NCI-H2196 treated with DMSO at 0.1 percent for 48 hours (cell line): ENCODE measurements at regions not wholly inside any gene's neighbourhood (a gene's known extent, or its start where the extent isn't known, plus 50 kb on each side); places are given as distances from the start of the nearest gene placed in this dataset.
"Not testable (repeated sequence)": the region's sequence is repeated elsewhere in the genome, so short reads cannot be mapped to it uniquely, and the experiment has no call there.

ENCODE experiments used
- DNase-seq: peaks from one replicate; lab custom pipeline; 2025; ENCODE audit not compliant: unreplicated experiment; lab: John Stamatoyannopoulos, UW

DNA sequence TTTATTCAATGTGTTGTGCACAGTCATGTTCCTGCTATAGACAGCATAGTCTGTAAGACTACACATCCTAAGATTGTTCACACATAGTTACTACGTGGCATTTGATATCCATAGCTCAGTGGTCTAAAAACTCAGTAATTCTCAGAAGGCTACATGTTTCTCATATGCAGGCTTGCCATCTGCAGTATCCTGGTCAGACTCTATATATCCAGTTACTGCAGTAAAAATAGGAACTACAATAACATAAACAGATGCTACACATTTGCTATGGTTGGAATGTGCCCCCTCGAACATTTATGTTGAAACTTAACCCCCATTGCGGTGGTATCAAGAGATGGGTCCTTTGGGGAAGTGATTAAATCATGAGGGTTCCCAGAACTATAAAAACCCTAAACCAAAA lies 1377.8 kb upstream of the LRRTM3 start:
- no peak for DNase-seq

DNA sequence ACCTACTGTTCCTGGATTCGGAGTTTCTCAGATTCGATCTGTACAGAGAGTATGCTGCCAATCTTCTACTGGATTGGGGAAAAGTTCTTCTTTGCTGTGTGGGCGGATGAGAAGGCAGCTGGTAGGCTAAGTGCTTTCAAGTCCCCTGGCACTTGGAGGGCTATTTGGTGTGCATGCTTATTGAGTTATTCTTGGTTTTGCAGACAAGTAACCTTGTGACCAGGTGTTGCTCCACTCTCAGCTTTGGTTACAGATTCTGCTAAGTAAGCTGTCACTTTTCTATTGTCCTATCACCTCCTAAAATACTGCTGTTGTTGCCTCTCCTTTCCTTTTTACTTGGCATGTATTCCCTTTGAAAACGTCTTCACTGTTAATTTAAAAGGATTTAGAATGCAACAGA lies 1375.1 kb upstream of the LRRTM3 start:
- no peak for DNase-seq

- DNase-seq, result no peak
Measured at GRCh38 chr10:65555192-65555591, 1370.6 kb upstream of the LRRTM3 start.

GRCh38 chr10:65556006-65556405 lies 1369.8 kb upstream of the LRRTM3 start:
- no peak for DNase-seq

DNA sequence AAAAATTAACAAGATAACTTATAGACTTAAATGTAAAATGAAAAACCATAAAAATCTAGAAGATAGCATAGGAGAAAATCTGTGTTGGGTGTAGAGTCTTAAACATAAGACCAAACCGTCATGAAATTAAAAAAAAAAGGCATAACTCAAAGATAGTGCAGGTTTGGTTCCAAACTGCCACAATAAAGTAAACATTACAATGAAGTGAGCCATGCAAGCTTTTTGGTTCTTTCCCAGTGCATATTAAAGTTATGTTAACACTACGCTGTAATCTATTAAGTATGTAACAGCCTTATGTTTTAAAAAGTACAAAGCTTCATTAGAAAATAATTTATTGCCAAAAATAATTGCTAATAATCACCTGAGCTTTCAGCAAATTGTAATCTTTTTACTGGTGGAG lies 1366.5 kb upstream of the LRRTM3 start:
- no peak for DNase-seq

DNA sequence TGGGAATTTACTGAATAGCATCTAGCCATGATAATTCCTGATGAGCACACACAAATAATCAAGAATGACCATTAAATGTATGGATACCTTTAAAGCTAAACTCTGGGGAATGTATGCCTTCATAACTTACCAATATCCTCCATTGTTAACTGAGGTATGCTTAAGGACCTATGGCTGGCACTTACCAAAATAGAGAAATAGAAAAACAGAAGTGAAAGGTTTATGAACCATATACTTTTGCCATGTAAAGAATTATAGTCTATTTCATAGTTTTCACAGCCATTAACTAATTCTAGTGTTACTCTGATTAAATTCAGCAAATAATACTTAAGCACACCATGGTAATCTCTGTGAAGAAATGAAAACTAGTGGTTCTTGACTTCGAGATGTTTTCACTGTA lies 1360.6 kb upstream of the LRRTM3 start:
- no peak for DNase-seq

GRCh38 chr10:65566906-65567305 lies 1358.9 kb upstream of the LRRTM3 start:
- no peak for DNase-seq

DNA sequence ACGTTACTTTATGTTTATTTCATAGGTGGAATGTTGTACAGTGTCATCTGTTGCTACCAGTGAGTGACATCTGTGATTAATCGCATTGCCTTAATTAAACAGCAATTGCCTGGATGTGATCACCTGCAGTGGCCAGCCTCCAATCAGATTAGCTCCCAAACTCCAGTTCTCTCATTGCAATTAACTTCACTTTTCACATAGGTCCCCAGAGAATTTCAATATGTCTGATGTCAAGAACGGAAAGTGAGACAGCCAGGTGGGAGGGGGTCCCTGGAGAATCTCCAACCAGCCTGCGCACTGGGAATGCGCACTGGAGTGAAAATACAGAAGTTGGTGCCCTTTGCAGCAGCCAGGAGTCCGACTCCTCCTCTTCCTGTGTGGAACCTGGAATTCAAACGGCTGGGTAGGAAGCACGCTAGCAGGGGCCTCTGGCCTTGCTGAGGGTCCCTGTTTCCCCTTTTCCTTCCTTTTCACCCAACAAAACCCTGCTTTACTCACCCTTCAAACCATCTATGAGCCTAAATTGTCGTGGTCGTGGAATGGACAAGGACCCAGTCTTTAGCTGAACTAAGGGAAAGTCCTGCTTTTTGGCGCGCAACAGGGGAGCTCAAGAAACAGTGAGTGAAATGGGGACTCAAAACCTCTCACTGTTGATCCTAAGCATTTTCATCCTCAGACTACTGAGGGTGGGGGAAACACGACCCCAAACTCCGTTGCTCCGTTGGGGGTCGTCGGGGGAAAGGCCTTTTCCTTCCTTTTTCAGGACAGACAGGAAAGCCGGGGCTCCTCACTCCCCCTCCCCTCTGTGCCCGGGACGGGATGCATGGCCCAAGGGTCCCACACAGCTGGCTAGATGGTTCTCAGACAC lies 1355.5 kb upstream of the LRRTM3 start:
- peak; percentile 37 for DNase-seq

GRCh38 chr10:65571011-65571570 lies 1354.7 kb upstream of the LRRTM3 start:
- DNase-seq, result no peak

DNA sequence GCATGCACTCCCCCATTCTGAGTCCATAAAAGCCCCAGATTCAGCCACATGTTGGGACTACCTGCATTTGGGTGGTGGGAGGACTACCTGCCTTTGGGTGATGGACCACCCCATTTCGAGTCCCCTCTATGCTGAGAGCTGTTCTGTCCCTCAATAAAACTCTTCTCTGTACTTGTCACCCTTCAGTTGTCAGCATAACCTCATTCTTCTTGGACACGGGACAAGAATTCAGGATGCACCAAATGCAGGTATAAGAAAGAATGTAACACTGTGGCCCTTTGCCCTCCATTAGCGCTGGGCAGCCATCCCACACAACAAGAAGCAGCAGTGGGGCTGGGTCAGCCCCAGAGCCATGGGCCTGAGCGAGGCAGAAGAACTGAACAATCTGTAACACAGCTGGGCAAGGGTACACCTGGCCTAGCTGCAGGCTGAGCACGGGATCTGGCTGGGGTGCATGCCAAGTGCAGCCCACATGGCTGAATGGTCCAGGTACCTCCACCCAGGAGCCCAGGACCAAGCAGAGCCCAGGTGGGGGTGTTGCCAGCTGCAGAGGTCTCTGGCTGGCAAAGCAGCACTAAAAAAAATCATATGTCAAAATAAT lies 1344.3 kb upstream of the LRRTM3 start:
- no peak for DNase-seq

DNA sequence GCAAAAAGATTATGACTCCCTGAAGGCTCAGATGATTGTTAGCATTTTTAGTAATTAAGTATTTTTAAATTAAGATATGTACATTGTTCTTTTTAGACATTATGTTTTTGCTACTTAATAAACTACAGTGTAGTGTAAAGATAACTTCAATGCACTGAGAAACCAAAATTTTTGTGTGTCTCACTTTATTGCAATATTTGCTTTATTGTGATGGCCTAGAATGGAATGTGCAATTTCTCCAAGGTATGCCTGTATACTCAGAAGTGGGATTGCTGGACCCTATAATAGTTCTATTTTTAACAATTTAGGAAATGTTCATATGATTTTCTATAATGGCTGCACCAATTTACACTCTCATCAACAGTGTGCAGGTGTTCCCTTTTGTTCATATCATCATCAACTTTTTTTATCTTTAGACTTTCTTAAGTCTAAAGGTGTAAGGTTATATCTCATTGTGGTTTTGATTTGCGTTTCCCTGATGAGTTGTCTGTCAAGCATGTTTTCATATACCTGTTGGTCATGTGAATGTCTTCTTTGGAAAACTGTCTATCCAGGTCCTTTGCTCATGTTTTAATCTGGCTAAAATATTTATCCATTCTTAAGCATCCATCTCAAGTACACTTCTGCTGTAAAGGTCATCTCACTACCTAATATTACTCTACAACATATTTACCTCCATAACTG lies 1323.5 kb upstream of the LRRTM3 start:
- no peak for DNase-seq

DNA sequence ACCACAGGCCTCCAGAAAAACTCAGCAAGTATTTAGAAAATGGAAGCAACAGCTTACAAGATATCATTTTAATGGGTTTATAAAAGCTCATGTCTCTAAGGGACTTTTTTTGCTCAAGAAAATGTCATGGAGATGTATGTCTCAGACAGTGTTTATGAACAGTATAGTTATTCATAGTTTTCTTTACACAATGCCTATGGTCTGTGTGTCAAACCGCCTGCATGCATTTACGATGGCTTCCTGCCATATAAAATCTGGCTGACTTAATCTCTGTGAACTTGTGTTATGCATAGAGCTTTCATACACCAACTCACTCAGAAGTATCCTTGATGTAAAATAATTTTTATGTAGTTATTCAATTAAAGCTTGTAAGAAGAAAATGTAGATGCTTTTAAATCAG lies 1314.2 kb upstream of the LRRTM3 start:
- no peak for DNase-seq

- DNase-seq, result no peak
Measured at GRCh38 chr10:65614956-65615565, 1310.8 kb upstream of the LRRTM3 start.

- DNase-seq, result no peak
Measured at GRCh38 chr10:65618126-65618525, 1307.7 kb upstream of the LRRTM3 start.

GRCh38 chr10:65620404-65621048 lies 1305.3 kb upstream of the LRRTM3 start:
- no peak for DNase-seq

- no peak for DNase-seq
Measured at GRCh38 chr10:65622608-65623007, 1303.2 kb upstream of the LRRTM3 start.

DNA sequence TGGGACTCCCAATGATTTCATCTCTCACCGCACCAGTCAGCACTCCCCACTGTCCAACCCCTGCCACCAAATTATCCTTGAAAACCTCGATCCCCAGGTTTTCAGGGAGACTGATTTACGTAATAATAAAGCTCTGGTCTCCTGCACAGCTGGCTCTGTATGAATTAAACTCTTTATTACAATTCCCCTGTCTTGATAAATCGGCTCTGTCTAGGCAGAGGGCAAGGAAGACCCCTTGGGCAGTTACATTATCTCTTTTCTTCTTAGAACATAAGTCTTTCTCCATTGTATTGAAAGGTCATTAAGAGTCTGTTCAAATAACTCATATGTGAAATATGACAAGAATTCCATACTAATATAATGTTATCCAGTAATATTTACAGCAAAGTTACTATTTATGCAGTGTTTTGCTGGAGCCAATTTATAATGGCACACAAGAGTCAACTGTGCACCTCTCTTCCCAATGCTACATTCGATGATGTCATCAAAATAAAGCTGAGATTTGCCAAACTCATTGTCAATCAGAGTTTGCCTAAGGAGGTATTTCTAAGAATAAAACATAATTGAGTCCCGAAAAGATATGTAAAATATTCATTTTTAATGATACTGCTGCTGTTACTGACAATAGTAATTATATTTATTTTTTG lies 1297.2 kb upstream of the LRRTM3 start:
- DNase-seq, result no peak

DNA sequence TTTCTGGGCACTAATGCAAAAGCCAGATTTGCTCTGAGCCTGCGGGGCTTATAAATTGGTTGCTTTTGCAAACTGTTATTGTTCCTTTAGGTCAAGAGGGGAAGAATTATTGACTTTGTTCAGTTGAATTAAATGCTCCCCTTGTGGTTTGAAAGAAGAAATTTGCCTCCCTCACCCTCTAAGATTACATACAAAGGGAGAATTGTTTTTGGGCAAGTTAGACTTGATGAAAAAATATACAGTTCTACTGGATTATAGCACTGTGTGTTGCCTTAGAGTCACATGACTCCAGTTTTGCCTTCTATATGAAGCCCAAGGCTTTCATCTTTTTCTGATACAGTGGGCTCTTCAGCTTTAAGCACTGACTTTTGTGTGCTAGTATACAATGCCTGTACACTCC lies 1265.8 kb upstream of the LRRTM3 start:
- no peak for DNase-seq

DNA sequence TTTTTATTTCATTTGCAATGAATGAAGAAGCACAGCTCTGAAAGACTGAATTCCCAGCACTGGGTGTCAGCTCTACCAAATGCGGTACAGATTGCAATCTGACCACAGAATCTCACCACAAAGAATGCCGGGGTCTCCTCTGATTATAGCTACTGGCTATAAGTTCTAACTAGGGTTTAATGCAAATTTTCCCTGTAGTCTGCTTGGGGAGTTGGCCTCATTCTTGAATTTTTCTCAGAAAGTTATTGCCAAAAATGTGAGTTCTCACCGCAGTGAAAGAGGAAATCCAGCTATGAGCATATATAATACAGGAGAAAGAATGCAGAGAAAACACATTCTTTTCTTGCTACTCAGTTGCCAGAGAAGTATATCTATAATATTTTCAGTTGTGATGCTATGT lies 1255.7 kb upstream of the LRRTM3 start:
- DNase-seq, result no peak

GRCh38 chr10:65670596-65670995 lies 1255.2 kb upstream of the LRRTM3 start:
- not testable (repeated sequence) for DNase-seq
